Upper lobe of right lung (tissue), 1 donor: ENCODE measurements at regions not wholly inside any gene's neighbourhood (a gene's known extent, or its start where the extent isn't known, plus 50 kb on each side); places are given as distances from the start of the nearest gene placed in this dataset.

ENCODE experiments used
- ATAC-seq: fragments of 200-7000 bp; cut with Tn5 transposase; one replicate; pipeline ENCODE4 v1.9.1; 2020; ENCODE audit warnings: mild to moderate bottlenecking, moderate library complexity
- DNase-seq: peaks from one replicate; pipeline ENCODE4 v3.0.0-alpha.2; 2020
- H3K27ac ChIP-seq: fragments of 200-600 bp; one replicate; pipeline ENCODE4 v1.8.0; 2022
- H3K27me3 ChIP-seq: fragments of 200-600 bp; one replicate; pipeline ENCODE4 v1.8.0; 2022; ENCODE audit warnings: mild to moderate bottlenecking
- H3K36me3 ChIP-seq: fragments of 200-600 bp; one replicate; pipeline ENCODE4 v1.8.0; 2022
- H3K4me1 ChIP-seq: fragments of 200-600 bp; one replicate; pipeline ENCODE4 v1.8.0; 2022
- H3K4me3 ChIP-seq: fragments of 200-600 bp; one replicate; pipeline ENCODE4 v1.8.0; 2022; ENCODE audit warnings: mild to moderate bottlenecking
- H3K9me3 ChIP-seq: fragments of 200-600 bp; one replicate; pipeline ENCODE4 v1.8.0; 2022
- CTCF ChIP-seq: fragments of 200-600 bp; IDR thresholded peaks from one replicate; pipeline ENCODE4 v1.8.0; 2022; ENCODE audit warnings: antibody characterized with exemption
- intact Hi-C: fragments of 100-400 bp; cut with DNase I; formaldehyde crosslinking; loops from one replicate; pipeline ENCODE4 v1.11.0; 2022
- donor health status: DM: no; HTN: yes; CAD: no; lungs with severe emphysema.

GRCh38 chr4:166637816-166638215 lies 596.5 kb downstream of the SPOCK3 start:
- H3K4me1 ChIP-seq = no peaks in the 10 kb centered on the region
- TF ChIP-seq CTCF = no peak
- no peak overlapping the region for H3K4me3 ChIP-seq
- intact Hi-C loops = no loop called here
- no peaks in the 10 kb centered on the region for H3K36me3 ChIP-seq
- no peaks in the 10 kb centered on the region for H3K9me3 ChIP-seq
- ATAC-seq (no peak), DNase-seq (no peak)
- H3K27me3 ChIP-seq = no peaks in the 10 kb centered on the region
- H3K27ac ChIP-seq = no peak overlapping the region

- no peaks in the 10 kb centered on the region for H3K4me1 ChIP-seq
- H3K27ac ChIP-seq = no peak overlapping the region
- no peaks in the 10 kb centered on the region for H3K36me3 ChIP-seq
- DNase-seq (no peak), ATAC-seq (no peak)
- no peak for TF ChIP-seq CTCF
- no peaks in the 10 kb centered on the region for H3K27me3 ChIP-seq
- intact Hi-C loops = no loop called here
- H3K9me3 ChIP-seq = no peaks in the 10 kb centered on the region
- H3K4me3 ChIP-seq = no peak overlapping the region
These were observed 579.1 kb downstream of the SPOCK3 start for GRCh38 chr4:166655231-166655630.

GRCh38 chr4:166655705-166656104 lies 578.6 kb downstream of the SPOCK3 start:
- Histone ChIP-seq H3K9me3 (no peaks in the 10 kb centered on the region), H3K4me3 (no peak overlapping the region), H3K27ac (no peak overlapping the region), H3K36me3 (no peaks in the 10 kb centered on the region), H3K27me3 (no peaks in the 10 kb centered on the region), H3K4me1 (no peaks in the 10 kb centered on the region)
- no peak for TF ChIP-seq CTCF
- ATAC-seq = no peak
- intact Hi-C loops = no loop called here
- DNase-seq = no peak

- ATAC-seq (peak; percentile 25), DNase-seq (no peak)
- TF ChIP-seq CTCF = no peak
- no peaks in the 10 kb centered on the region for H3K27me3 ChIP-seq
- no peak overlapping the region for H3K4me3 ChIP-seq
- H3K4me1 ChIP-seq = no peaks in the 10 kb centered on the region
- intact Hi-C loops = no loop called here
- H3K36me3 ChIP-seq = no peaks in the 10 kb centered on the region
- no peaks in the 10 kb centered on the region for H3K9me3 ChIP-seq
- H3K27ac ChIP-seq = no peak overlapping the region
These were observed 577.0 kb downstream of the SPOCK3 start for GRCh38 chr4:166657261-166657660.

GRCh38 chr4:166658585-166658984 lies 575.7 kb downstream of the SPOCK3 start:
- Histone ChIP-seq H3K27ac (no peak overlapping the region), H3K36me3 (no peaks in the 10 kb centered on the region), H3K4me3 (no peak overlapping the region), H3K27me3 (no peaks in the 10 kb centered on the region), H3K9me3 (no peaks in the 10 kb centered on the region), H3K4me1 (no peaks in the 10 kb centered on the region)
- no peak for ATAC-seq
- intact Hi-C loops = no loop called here
- no peak for TF ChIP-seq CTCF
- no peak for DNase-seq

GRCh38 chr4:166662266-166662843 lies 571.9 kb downstream of the SPOCK3 start:
- DNase-seq (no peak), ATAC-seq (no peak)
- no peaks in the 10 kb centered on the region for H3K4me1 ChIP-seq
- H3K9me3 ChIP-seq = no peaks in the 10 kb centered on the region
- no peaks in the 10 kb centered on the region for H3K36me3 ChIP-seq
- intact Hi-C loops = no loop called here
- H3K27me3 ChIP-seq = no peaks in the 10 kb centered on the region
- H3K27ac ChIP-seq = no peak overlapping the region
- no peak for TF ChIP-seq CTCF
- no peak overlapping the region for H3K4me3 ChIP-seq
